K562 (cell line): ENCODE measurements at regions not wholly inside any gene's neighbourhood (a gene's known extent, or its start where the extent isn't known, plus 50 kb on each side); places are given as distances from the start of the nearest gene placed in this dataset.

ENCODE experiments used
- ATAC-seq: fragments of 200-7000 bp; cut with Tn5 transposase; 3 replicates; pipeline ENCODE4 v1.9.1; 2020; ENCODE audit warnings: moderate library complexity
- BruUV-seq: library from RNA; stranded (reverse); fragments of 400-500 nt; replicated peaks from 2 replicates; lab custom pipeline; 2021; lab: Mats Ljungman, UMichigan
- CTCF ChIA-PET: fragments of 300-600 bp; formaldehyde crosslinking; extraction: SDS; loops from one replicate; lab custom pipeline; 2021; ENCODE audit warnings: low intra/inter-chr PET ratio; lab: Yijun Ruan, JAX
- POLR2A ChIA-PET: fragments of 300-600, 350-650 bp; sonication (Branson Sonifier 250); formaldehyde crosslinking; extraction: SDS; loops from one replicate; lab custom pipeline; 2021; ENCODE audit warnings: antibody characterized with exemption, inconsistent platforms; lab: Yijun Ruan, JAX
- DNase-seq, 4 experiments: peaks; one replicate each; pipeline versions ENCODE4 v3.0.0 to v3.0.0-alpha.2; 2011 to 2018; ENCODE audit warnings: low spot score in 3 of 4, mixed read lengths in 3 of 4; ENCODE audit errors: extremely low read depth in 1 of 4
- FAIRE-seq: peaks from 2 replicates; lab custom pipeline; 2011; peaks lifted over from hg19 to GRCh38; lab: Jason Lieb, UNC
- H2AFZ ChIP-seq: 2 replicates; pipeline ENCODE4 v1.6.0; 2011; ENCODE audit warnings: low read depth, low read length, control low read depth, inconsistent platforms
- H3K27ac ChIP-seq: fragments of 200-600 bp; 3 replicates; pipeline ENCODE4 v1.8.0; 2011; ENCODE audit warnings: low read depth, mild to moderate bottlenecking, control low read depth, inconsistent platforms, low read length, moderate library complexity, mixed read lengths; ENCODE audit errors: extremely low read depth
- H3K27me3 ChIP-seq, 2 experiments: fragments of 300-600 bp in 1 of 2; 2 replicates in 1 of 2; 3 replicates in 1 of 2; pipeline versions ENCODE4 v1.6.0 to v1.8.0; 2011; ENCODE audit warnings: inconsistent platforms in 2 of 2, low read length in 2 of 2, mild to moderate bottlenecking in 1 of 2, mixed read lengths in 1 of 2, moderate library complexity in 1 of 2; ENCODE audit not compliant: control insufficient read depth in 2 of 2, insufficient read depth in 2 of 2
- H3K36me3 ChIP-seq: fragments of 300-600 bp; 3 replicates; pipeline ENCODE4 v1.8.0; 2011; ENCODE audit warnings: mild to moderate bottlenecking, low read length, inconsistent platforms; ENCODE audit not compliant: control insufficient read depth, insufficient read depth
- H3K4me1 ChIP-seq, 2 experiments: fragments of 200-600 bp in 1 of 2; replicated peaks in 1 of 2; 2 replicates in 1 of 2; 3 replicates in 1 of 2; pipeline versions ENCODE4 v1.5.1 to v1.8.0; 2011; ENCODE audit warnings: inconsistent platforms in 2 of 2, low read length in 2 of 2, mild to moderate bottlenecking in 1 of 2, mixed read lengths in 1 of 2, moderate library complexity in 1 of 2; ENCODE audit not compliant: control insufficient read depth in 2 of 2, insufficient read depth in 2 of 2
- H3K4me2 ChIP-seq: 2 replicates; pipeline ENCODE4 v1.6.1; 2011; ENCODE audit warnings: low read length, control low read depth, inconsistent platforms, mixed read lengths; ENCODE audit not compliant: insufficient read depth
- H3K4me3 ChIP-seq: fragments of 200-600 bp; sonication (generic), shearing (Covaris generic); 2 replicates; pipeline ENCODE4 v1.5.1; 2016; ENCODE audit warnings: control low read depth, inconsistent platforms
- H3K79me2 ChIP-seq: fragments of 200-600 bp; 3 replicates; pipeline ENCODE4 v1.8.0; 2011; ENCODE audit warnings: low read length, inconsistent platforms; ENCODE audit not compliant: control insufficient read depth, insufficient read depth
- H3K9ac ChIP-seq, 2 experiments: 2 replicates each; pipeline versions ENCODE4 v1.6.0 to v1.6.1; 2011; ENCODE audit warnings: low read depth in 2 of 2, low read length in 2 of 2, control low read depth in 1 of 2, inconsistent platforms in 1 of 2, mild to moderate bottlenecking in 1 of 2, mixed read lengths in 1 of 2; ENCODE audit not compliant: insufficient read depth in 1 of 2
- H3K9me1 ChIP-seq: one replicate; pipeline ENCODE4 v1.6.0; 2011; ENCODE audit warnings: inconsistent platforms, mild to moderate bottlenecking, low read length, moderate library complexity; ENCODE audit not compliant: control insufficient read depth, insufficient read depth
- H3K9me3 ChIP-seq: replicated peaks from 2 replicates; pipeline ENCODE4 v1.5.1; 2011; ENCODE audit warnings: low read depth, low read length, inconsistent platforms; ENCODE audit not compliant: control insufficient read depth, insufficient read depth
- H4K20me1 ChIP-seq: replicated peaks from 2 replicates; pipeline ENCODE4 v1.6.1; 2011; ENCODE audit warnings: low read length, inconsistent platforms, mixed read lengths; ENCODE audit not compliant: control insufficient read depth, insufficient read depth
- BDP1 ChIP-seq: IDR thresholded peaks from 3 replicates; pipeline ENCODE4 v1.6.1; 2011; ENCODE audit not compliant: insufficient read length, insufficient read depth
- DMBX1 ChIP-seq: fragments of 250-450 bp; sonication (Bioruptor Pico); IDR thresholded peaks from 2 replicates; pipeline ENCODE4 v1.8.0; 2022; ENCODE audit warnings: inconsistent platforms, mild to moderate bottlenecking, moderate library complexity, borderline replicate concordance
- FOS ChIP-seq: IDR thresholded peaks from 3 replicates; pipeline ENCODE4 v1.6.1; 2011; ENCODE audit not compliant: insufficient read length; ENCODE audit errors: extremely low read depth
- HDAC2 ChIP-seq: fragments of 450-650 bp; IDR thresholded peaks from 2 replicates; pipeline ENCODE4 v1.6.1; 2016; ENCODE audit warnings: mild to moderate bottlenecking
- JUN ChIP-seq, 2 experiments: sonication (generic) in 1 of 2; formaldehyde crosslinking in 1 of 2; IDR thresholded peaks; 2 replicates each; pipeline versions ENCODE4 v1.6.1 to v1.8.0; 2012 to 2022; ENCODE audit warnings: borderline replicate concordance in 2 of 2, mild to moderate bottlenecking in 2 of 2, improper control_type of control experiment in 1 of 2, low read depth in 1 of 2, low read length in 1 of 2, missing genetic modification reagents in 1 of 2
- KLF1 ChIP-seq: fragments of 450-650 bp; IDR thresholded peaks from 2 replicates; pipeline ENCODE4 v1.6.1; 2016; ENCODE audit warnings: missing genetic modification characterization, missing compliant biosample characterization
- MCM5 ChIP-seq: fragments of 450-650 bp; IDR thresholded peaks from 2 replicates; pipeline ENCODE4 v1.6.1; 2016; ENCODE audit warnings: low read depth
- NONO ChIP-seq, 2 experiments: fragments of 200-400 bp in 1 of 2; fragments of 450-650 bp in 1 of 2; formaldehyde crosslinking in 1 of 2; IDR thresholded peaks; 2 replicates each; pipeline ENCODE4 v1.6.1; 2017; ENCODE audit warnings: low read depth in 2 of 2, mild to moderate bottlenecking in 2 of 2, moderate library complexity in 2 of 2, low read length in 1 of 2
- RFX5 ChIP-seq: IDR thresholded peaks from 2 replicates; pipeline ENCODE4 v1.6.1; 2011; ENCODE audit warnings: low read depth, mild to moderate bottlenecking, improper control_type of control experiment, low read length
- ZBTB1 ChIP-seq: sonication (generic); formaldehyde crosslinking; IDR thresholded peaks from 2 replicates; pipeline ENCODE4 v1.8.1; 2023; ENCODE audit warnings: missing genetic modification reagents, low read depth, mild to moderate bottlenecking, borderline replicate concordance
- ZC3H8 ChIP-seq: fragments of 450-650 bp; IDR thresholded peaks from 2 replicates; pipeline ENCODE4 v1.6.1; 2017
- ZFX ChIP-seq: sonication (generic); formaldehyde crosslinking; IDR thresholded peaks from 2 replicates; pipeline ENCODE4 v1.8.0; 2022; ENCODE audit warnings: mild to moderate bottlenecking, missing genetic modification reagents, moderate library complexity
- ZNF121 ChIP-seq: sonication (generic); formaldehyde crosslinking; conservative IDR thresholded peaks from 2 replicates; pipeline ENCODE4 v1.8.0; 2022; ENCODE audit warnings: missing genetic modification reagents
- ZNF282 ChIP-seq: sonication (generic); formaldehyde crosslinking; IDR thresholded peaks from 2 replicates; pipeline ENCODE4 v1.8.1; 2023; ENCODE audit warnings: missing genetic modification reagents
- ZNF445 ChIP-seq: fragments of 250-450 bp; sonication (Bioruptor Pico); IDR thresholded peaks from 2 replicates; pipeline ENCODE4 v1.4.0; 2020; ENCODE audit warnings: low read depth, mild to moderate bottlenecking, moderate library complexity
- ZNF717 ChIP-seq: fragments of 250-450 bp; sonication (Bioruptor Pico); IDR thresholded peaks from 2 replicates; pipeline ENCODE4 v1.5.0; 2021
- WGBS: fragments of 100-300 bp; shearing (Covaris generic); methylation state at CpG from one replicate; pipeline ENCODE4 v1.1.6; 2016; ENCODE audit warnings: low coverage, mixed read lengths; ENCODE audit not compliant: insufficient coverage; ENCODE audit errors: missing lambda C conversion rate; 5-methylcytosine and 5-hydroxymethylcytosine counted together
- in situ Hi-C: fragments of 300-500 bp; cut with MboI; formaldehyde crosslinking; loops from 4 replicates; pipeline ENCODE4 v1.15.0; 2018; ENCODE audit warnings: inconsistent platforms, mixed read lengths
- intact Hi-C: fragments of 100-400 bp; cut with micrococcal nuclease; formaldehyde crosslinking; loops from 2 replicates; pipeline ENCODE4 v1.14.2; 2022
- TF ChIP-seq, protein P1 (sequence below): fragments of 150-350 bp; conservative IDR thresholded peaks from 2 replicates; pipeline ENCODE4 v1.6.1; 2014; ENCODE audit warnings: low read length
- TF ChIP-seq, protein P2 (sequence below): fragments of 450-650 bp; IDR thresholded peaks from 2 replicates; pipeline ENCODE4 v1.6.1; 2017; ENCODE audit warnings: antibody characterized with exemption, mild to moderate bottlenecking

DNA sequence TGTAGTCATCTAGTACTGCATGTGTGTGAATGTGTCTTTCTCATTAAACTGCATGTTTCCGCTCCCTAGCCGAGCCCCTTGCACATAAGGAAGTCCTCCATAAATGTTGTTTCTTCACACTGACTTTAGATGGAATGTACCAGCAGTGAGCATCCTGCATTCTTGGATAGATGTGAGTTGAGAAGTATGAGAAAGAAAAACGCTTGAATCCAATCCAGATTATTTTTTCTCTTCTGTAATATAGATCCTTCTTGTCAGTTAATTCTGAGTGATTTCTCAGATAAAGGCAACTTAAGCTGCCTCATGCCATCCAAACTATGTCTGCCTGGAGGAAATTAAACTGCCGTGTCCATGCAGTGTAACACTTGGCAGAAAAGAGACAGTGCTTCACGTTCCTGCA, 268.1 kb upstream of the ISX start (continued):
- TF ChIP-seq, protein P1, sequence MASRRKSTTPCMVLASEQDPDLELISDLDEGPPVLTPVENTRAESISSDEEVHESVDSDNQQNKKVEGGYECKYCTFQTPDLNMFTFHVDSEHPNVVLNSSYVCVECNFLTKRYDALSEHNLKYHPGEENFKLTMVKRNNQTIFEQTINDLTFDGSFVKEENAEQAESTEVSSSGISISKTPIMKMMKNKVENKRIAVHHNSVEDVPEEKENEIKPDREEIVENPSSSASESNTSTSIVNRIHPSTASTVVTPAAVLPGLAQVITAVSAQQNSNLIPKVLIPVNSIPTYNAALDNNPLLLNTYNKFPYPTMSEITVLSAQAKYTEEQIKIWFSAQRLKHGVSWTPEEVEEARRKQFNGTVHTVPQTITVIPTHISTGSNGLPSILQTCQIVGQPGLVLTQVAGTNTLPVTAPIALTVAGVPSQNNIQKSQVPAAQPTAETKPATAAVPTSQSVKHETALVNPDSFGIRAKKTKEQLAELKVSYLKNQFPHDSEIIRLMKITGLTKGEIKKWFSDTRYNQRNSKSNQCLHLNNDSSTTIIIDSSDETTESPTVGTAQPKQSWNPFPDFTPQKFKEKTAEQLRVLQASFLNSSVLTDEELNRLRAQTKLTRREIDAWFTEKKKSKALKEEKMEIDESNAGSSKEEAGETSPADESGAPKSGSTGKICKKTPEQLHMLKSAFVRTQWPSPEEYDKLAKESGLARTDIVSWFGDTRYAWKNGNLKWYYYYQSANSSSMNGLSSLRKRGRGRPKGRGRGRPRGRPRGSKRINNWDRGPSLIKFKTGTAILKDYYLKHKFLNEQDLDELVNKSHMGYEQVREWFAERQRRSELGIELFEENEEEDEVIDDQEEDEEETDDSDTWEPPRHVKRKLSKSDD = no peak
- TF ChIP-seq KLF1 (tag) (no peak), ZNF717 (no peak), HDAC2 (no peak), JUN (IDR thresholded peaks at IDR 0.05; ENCODE audit: borderline replicate concordance, low read depth, low read length) (no peak), JUN (CRISPR knock-in tag; IDR thresholded peaks at IDR 0.05; ENCODE audit: borderline replicate concordance) (no peak), BDP1 (no peak)
- TF ChIP-seq, all 486 proteins: peak for 0

DNA sequence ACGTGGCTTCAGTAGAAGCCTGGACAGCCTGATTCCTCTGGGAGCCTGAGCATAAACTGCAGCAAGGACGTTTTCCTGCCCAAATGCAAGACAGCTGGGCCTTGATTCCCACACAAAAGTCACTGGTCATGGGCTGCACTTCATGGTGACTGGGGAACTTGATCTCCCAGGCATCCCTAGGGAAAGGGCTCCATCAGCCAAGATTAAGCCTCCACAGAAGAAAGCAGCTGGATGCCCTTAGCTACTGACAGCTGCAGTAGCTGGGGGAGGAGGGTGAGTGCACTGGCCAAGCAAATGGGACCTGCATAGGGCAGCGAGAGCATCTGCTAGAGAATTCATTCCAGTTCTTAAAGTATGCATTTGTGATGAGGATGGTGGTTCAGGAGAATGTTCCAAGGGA, 267.4 kb upstream of the ISX start:
- CTCF ChIA-PET = no interaction called here
- FAIRE-seq = no peak
- intact Hi-C loops (no loop called here), in situ Hi-C loops (no loop called here)
- H3K4me2 ChIP-seq = no peak overlapping the region
- POLR2A ChIA-PET = no interaction called here
- no peaks in the 10 kb centered on the region for H3K36me3 ChIP-seq
- H3K27me3 ChIP-seq = no peaks in the 10 kb centered on the region
- ATAC-seq = no peak
- H2AFZ ChIP-seq = no peak overlapping the region
- no peaks in the 10 kb centered on the region for H3K9me1 ChIP-seq
- no peaks in the 10 kb centered on the region for H3K9me3 ChIP-seq
- H3K27ac ChIP-seq = no peak overlapping the region
- no peaks in the 10 kb centered on the region for H3K79me2 ChIP-seq
- BruUV-seq = no TSS peak
- H3K9ac ChIP-seq = no peak overlapping the region
- 0% methylated on average over 3 of the region's 3 CpGs for WGBS
- H4K20me1 ChIP-seq = no peaks in the 10 kb centered on the region
- no peak for DNase-seq
- H3K4me3 ChIP-seq = no peak overlapping the region
- no peaks in the 10 kb centered on the region for H3K4me1 ChIP-seq
- no peak for TF ChIP-seq ZC3H8
- TF ChIP-seq RFX5 = no peak
- TF ChIP-seq, protein P2, sequence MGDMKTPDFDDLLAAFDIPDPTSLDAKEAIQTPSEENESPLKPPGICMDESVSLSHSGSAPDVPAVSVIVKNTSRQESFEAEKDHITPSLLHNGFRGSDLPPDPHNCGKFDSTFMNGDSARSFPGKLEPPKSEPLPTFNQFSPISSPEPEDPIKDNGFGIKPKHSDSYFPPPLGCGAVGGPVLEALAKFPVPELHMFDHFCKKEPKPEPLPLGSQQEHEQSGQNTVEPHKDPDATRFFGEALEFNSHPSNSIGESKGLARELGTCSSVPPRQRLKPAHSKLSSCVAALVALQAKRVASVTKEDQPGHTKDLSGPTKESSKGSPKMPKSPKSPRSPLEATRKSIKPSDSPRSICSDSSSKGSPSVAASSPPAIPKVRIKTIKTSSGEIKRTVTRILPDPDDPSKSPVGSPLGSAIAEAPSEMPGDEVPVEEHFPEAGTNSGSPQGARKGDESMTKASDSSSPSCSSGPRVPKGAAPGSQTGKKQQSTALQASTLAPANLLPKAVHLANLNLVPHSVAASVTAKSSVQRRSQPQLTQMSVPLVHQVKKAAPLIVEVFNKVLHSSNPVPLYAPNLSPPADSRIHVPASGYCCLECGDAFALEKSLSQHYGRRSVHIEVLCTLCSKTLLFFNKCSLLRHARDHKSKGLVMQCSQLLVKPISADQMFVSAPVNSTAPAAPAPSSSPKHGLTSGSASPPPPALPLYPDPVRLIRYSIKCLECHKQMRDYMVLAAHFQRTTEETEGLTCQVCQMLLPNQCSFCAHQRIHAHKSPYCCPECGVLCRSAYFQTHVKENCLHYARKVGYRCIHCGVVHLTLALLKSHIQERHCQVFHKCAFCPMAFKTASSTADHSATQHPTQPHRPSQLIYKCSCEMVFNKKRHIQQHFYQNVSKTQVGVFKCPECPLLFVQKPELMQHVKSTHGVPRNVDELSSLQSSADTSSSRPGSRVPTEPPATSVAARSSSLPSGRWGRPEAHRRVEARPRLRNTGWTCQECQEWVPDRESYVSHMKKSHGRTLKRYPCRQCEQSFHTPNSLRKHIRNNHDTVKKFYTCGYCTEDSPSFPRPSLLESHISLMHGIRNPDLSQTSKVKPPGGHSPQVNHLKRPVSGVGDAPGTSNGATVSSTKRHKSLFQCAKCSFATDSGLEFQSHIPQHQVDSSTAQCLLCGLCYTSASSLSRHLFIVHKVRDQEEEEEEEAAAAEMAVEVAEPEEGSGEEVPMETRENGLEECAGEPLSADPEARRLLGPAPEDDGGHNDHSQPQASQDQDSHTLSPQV = no peak
- TF ChIP-seq ZNF121 (CRISPR knock-in tag) = no peak
- TF ChIP-seq ZBTB1 (CRISPR knock-in tag) = no peak
- TF ChIP-seq ZFX = no peak
- TF ChIP-seq NONO (IDR thresholded peaks at IDR 0.05; ENCODE audit: low read depth in 2 of 2, low read length in 1 of 2) = no peak
- no peak for TF ChIP-seq MCM5
- no peak for TF ChIP-seq ZNF445 (CRISPR knock-in tag)
- no peak for TF ChIP-seq ZNF282 (CRISPR knock-in tag)
- TF ChIP-seq FOS = no peak
- no peak for TF ChIP-seq DMBX1 (CRISPR knock-in tag)
